Sciatic nerve (tissue), 2 donors: ENCODE measurements at regions not wholly inside any gene's neighbourhood (a gene's known extent, or its start where the extent isn't known, plus 50 kb on each side); places are given as distances from the start of the nearest gene placed in this dataset.

ENCODE experiments used
- ATAC-seq: fragments of 200-7000 bp; cut with Tn5 transposase; one replicate; pipeline ENCODE4 v1.9.1; 2020; ENCODE audit warnings: mild to moderate bottlenecking, moderate library complexity
- DNase-seq: peaks from one replicate; pipeline ENCODE4 v3.0.0-alpha.2; 2020; ENCODE audit warnings: low spot score
- intact Hi-C: fragments of 100-400 bp; cut with DNase I; formaldehyde crosslinking; loops from one replicate; pipeline ENCODE4 v1.14.2; 2022
- donor health status: DM: no; HTN: no; CAD: no.
- donor health status: DM: no; HTN: no; CAD: no.

DNA sequence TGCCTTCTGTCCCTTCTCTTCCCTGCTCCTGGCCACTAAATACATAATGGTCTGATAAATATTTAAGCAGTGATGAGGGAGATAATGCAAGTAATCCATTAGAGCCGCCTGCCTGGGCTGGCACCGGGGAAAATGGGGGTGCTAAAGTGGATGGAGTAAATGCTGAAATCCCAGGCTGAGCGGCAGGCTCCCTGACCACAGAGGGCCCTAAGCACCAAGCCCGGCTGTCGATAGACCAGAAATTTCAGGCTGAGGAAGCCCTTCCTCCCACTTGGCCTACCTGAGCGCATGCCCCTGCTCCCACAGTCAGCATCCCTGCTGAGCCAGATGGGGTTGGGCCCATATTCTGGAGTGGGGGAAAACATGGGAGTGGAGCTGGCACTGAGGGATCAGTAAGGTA lies 197.5 kb upstream of the SKOR2 start:
- intact Hi-C loops, result no loop called here
- DNase-seq (no peak), ATAC-seq (no peak)

DNA sequence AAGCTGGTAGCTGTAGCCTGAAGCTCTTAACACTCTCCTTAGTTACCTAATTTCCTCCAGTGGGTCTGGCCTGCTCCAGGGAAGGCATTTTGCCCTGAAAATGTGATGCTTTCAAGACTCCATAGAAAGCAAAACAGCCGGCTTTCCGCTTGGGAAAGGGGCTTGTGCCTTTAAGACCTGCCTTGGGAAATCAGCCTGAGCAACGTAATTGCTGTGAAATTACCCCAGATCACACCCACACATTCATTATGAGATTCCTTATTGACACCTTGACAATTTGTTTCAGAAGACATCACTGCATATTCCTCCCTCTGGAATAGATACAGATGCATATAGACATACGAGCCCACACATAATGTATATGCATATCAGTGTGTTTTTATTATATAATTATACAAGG lies 190.5 kb upstream of the SKOR2 start:
- ATAC-seq (no peak), DNase-seq (no peak)
- intact Hi-C loops, result no loop called here

DNA sequence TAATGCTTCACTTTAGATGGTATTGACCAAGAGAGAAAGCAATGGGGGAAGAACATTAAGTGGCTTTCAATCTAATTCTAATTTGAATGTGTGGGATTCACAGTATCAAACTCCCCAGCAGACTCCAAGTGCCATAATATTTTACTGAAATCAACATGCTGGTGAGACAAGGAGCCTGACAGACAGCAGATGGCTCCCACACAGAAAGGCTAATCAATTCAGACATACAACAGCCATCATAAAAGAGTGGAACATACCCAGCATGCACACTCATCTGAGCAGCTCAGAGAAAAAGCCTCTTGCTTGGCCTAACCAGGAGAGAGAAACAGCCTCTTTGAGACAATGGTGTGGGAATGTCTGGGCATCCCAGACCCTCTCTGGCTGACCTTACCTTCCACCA lies 186.5 kb upstream of the SKOR2 start:
- intact Hi-C loops, result no loop called here
- no peak for DNase-seq
- no peak for ATAC-seq

DNA sequence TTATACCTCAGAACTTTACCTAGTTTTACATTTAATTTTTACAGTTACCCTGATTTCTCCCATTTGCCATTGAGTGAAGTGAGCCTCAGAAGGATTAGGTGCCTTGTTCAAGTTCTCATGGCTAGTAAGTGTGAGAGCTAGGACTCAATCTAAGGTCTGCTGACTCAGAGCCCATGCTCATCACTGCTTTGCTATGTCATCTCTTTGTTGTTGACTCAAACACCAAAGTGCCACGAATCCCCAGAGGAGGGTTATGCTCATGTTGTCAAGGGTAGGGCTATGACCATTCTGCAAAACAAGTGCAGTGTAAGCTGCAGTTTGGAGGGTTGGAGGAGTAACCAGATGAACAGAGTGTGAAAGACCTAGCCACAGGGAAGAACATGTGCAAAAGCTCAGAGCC lies 185.4 kb upstream of the SKOR2 start:
- intact Hi-C loops, result no loop called here
- DNase-seq, result no peak
- no peak for ATAC-seq

DNA sequence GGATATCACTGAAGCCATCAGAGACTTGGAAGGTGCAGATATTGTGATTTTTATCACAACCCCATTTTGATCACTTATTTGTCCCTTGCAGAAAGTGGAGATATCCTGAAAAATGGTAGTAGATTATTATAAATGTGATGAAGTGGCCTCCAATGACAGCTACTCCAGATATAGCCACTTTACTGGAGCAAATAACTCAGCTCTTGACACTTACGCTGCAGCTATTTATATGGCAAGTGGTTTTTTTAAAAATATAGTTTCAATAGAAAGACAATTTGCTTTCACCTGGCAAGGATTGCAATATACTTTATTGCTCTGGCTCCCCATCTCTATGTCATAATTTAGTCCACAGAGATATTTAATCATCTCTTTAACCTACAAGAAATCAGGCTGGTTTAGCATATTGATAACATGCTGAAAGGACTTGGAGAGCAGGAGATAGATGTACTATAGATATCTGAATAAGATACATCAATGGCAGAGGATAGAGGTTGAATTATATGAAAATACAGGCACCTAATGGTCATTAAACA lies 182.8 kb upstream of the SKOR2 start:
- intact Hi-C loops, result no loop called here
- DNase-seq (no peak), ATAC-seq (no peak)

DNA sequence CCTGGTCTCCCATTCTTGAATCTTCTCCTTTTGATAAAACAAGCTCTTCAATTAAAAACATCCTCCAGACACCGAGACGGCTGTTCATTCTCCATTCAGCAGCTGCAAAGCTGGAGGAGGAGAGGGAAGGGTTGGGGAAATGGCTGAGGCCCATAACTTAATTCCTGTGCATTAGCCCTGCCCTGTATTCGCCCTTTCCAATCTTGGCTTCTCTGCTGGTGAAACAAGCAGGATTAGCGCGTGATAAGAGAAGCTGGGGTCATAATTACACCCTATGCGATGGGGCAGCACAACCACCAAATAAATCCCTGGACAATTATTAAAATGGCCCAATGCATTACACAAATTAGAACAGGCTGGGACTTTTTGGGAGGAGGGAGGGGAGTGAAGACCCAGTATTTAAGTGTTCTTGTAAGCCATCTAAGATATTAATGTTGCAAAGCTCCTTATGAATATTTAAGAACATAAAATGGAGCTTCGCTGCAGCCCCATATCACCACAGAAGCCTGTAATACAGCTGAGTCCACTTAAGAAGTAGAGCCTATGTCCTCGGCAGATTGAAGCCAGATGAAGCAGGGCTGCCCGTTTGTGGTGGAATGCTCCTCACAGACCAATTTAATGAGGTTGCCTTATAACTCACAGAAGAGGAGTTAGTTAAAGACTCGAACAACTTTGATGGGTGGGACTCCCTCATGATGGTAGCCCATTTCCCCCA lies 176.6 kb upstream of the SKOR2 start:
- DNase-seq (no peak), ATAC-seq (no peak)
- intact Hi-C loops, result no loop called here

DNA sequence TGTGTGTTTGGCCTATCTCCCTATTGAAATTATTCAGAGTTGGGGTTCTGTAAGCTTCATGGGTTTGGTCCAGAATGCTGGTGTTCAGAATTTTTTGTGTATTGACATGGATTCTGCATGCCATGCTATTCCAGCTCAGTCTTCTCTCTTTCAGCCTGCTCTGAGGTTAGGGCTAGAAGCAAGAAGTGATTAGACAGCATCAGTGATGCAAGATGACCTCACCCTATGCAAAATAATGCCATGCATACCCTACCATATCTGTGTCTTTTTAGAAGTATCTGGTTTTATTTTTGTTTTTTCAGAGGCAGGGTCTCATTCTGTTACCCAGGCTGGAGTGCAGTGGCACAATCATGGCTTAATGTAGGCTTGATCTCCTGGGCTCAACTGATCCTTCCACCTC lies 175.6 kb upstream of the SKOR2 start:
- ATAC-seq (no peak), DNase-seq (no peak)
- intact Hi-C loops, result no loop called here

DNA sequence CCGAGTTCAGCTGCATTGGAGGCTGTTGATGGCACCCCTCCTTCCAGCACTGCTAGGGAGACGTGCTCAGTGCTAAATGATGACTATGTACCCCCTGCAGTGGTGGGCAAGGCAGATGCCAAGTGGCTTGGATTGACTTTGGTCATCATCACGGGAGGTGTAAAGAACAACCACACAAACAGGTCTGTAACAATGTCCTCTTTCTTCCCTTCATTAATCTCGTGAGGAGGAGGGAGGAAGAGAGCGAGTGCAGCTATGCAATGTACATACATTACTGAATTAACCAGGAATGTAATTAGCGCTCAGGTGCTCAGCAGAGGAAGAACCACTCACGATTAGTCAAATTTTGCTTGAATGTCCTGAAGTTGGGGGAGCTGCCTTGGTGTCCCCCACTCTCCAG lies 173.9 kb upstream of the SKOR2 start:
- DNase-seq (no peak), ATAC-seq (no peak)
- intact Hi-C loops, result no loop called here

DNA sequence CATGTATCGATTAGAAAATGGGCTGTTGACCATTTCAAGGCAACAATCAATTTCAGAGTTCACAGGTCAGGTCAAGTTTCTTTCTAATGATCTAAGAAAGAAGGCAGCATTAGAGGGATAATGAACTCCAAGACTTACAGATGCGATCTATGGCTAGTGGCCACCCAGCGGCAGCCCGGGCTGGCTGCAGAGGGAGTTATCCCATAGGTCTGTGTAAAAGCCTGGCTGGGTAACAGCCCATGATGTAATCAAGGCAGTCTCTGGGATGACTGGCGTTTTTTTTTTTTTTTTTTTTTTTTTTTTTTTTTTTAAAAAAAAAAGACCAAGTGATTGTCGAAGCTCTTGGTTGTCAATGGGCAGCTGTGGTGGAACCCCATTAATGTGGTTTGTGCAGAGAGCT lies 171.1 kb upstream of the SKOR2 start:
- intact Hi-C loops, result no loop called here
- DNase-seq (no peak), ATAC-seq (no peak)

DNA sequence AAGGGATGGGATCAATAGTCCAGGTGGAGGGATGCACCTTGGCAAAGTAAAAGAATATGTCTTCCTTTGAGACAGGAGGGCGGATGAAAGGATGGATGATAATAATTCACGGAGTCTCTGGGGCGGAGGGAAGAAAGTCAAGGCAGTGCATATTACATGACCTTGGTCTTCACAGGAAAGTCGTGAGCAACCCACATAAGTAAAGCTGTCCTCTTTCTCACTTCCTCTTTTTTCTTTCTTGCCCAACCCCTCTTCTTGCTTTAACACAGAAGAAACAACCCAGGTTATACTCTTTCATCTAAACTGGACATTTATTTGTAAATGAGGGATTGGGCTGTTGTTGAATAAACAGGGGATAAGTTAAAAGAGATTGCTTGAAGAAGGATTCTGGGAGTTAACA lies 168.7 kb upstream of the SKOR2 start:
- intact Hi-C loops, result no loop called here
- no peak for DNase-seq
- ATAC-seq, result no peak

DNA sequence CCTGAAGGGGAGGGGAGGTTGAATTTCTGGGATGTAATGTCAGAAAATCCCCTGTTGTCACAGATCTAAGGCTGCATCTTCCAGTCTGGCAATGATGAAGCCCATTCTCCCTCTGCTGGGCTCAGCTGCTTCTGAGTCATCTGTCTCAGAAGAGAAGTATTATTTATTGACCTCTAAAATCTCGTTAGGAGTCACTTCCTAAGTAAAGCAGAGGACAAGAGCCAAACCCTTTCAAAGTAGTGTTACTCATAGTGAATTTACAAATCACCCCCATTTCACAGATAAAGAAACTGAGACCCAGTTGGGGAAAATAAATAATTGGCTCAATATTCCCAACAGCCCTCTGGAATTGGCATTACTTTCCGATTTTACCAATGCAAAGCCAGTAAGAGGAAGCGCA lies 167.3 kb upstream of the SKOR2 start:
- peak; percentile 52 for ATAC-seq
- intact Hi-C loops, result no loop called here
- DNase-seq, result no peak

DNA sequence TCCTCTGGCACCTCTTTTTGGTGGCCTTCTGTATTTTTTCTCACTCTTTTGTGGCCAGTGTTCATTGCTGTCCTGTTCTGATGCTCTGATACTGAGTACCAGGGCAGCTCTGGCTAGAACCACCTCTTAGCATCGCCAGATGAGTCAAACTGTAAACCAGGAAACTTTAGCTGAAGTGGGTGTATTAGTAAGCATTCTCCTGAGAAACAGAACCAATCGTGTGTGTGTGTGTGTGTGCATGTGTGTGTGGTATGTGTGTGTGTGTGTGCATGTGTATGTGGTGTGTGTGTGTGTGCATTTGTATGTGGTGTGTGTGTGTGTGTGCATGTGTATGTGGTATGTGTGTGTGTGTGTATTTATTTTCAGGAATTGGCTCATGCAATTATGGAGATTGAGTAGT lies 166.3 kb upstream of the SKOR2 start:
- intact Hi-C loops, result no loop called here
- peak; percentile 55 for ATAC-seq

DNA sequence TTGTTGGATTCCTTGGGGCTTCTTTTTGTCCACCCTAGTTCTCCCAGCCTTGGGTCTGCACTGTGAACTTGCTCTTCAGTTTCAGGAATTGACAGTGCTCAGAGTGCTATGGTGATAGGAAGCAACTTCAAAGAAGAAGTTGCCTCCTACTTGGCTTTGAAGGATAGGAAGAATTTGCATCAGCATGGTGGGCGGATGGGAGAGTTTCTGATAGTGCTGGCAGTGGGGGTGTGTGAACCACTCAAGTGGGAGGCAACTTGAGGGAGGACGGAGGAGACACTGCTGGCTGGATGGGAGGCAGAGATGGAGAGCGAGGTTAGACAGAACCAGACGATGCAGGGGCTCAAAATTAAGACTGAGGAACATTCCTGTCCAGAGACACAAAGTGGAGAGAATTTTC lies 164.4 kb upstream of the SKOR2 start:
- DNase-seq (no peak), ATAC-seq (no peak)
- intact Hi-C loops, result no loop called here

More for the DNA sequence above, 166.3 kb upstream of the SKOR2 start:
- no peak for DNase-seq

DNA sequence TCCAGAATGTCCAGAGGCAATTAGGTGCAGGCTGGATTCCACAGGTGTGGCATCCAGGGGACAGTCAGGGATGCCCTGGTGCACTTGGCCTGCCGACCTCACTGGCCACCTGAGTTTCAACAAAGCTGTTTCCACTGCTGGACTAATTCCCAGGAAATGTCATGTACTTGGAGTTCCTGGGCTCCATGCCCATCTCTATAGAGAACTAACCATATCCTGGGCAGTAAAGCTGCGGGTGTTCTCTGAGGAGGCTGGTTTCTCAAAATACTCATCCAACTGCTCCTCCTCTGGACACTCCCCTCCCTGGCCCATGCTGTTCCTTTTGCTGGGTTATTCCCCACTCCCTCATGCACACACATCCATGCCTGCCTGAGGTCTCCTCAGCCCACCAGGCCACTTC lies 161.9 kb upstream of the SKOR2 start:
- no peak for DNase-seq
- intact Hi-C loops, result no loop called here
- ATAC-seq, result no peak

DNA sequence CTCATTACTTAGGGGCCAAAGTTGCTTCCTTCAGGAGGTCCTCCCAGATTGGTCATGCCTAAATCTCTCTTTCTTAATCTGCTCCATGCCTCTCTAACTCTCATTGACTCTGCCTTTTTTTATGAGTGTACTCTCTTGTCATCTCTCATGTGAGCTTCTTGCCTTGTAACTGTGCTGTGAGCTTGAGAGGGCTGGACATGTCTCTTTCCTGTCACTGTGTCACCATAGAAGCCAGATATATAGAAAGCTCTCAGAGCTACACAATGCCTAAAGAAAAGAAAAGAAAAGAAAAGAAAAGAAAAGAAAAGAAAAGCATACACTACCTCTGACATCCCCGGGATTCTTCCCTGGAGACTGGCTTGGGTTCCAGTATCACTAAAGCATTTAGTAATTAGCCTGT lies 161.5 kb upstream of the SKOR2 start:
- ATAC-seq, result no peak
- intact Hi-C loops, result no loop called here
- no peak for DNase-seq

DNA sequence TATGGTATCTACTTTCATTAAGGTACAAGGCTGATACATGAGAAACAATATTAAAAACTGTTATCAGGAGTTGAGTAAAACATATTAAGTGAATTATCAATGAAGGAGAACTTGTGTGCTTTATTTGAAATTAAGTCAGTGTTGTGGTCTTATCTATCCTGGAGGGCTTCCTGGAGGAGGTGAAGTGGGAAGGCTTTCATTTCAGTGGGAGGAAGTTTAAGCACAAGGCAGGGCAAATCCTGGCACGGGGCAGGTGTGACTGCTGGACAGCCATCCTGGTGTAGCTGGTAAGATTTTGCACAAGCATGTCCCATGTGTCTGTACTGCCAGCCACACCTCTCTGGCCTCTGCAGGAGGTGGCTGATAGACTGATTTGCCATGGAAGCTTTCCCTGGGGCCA lies 159.7 kb upstream of the SKOR2 start:
- ATAC-seq, result no peak
- no peak for DNase-seq
- intact Hi-C loops, result no loop called here

DNA sequence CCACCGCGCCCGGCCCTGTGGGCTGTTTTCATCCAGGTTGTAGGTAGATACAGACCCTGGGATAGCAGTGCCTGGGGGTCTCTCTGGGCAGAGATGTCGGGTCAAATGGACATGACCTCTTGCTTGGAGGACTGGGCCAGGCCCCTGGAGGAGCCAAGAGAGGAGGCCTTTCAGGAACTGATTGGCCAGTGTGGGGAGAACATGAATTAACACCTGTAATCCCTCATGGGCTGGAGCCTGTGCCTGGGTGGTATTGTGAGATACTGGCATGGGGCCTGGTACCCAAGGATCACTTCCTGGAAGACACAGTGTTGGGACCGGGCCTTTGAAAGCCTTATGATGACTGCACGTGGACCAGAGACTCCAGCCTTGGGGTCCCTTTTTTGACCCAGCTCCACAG lies 158.7 kb upstream of the SKOR2 start:
- intact Hi-C loops, result no loop called here
- ATAC-seq (no peak), DNase-seq (no peak)

DNA sequence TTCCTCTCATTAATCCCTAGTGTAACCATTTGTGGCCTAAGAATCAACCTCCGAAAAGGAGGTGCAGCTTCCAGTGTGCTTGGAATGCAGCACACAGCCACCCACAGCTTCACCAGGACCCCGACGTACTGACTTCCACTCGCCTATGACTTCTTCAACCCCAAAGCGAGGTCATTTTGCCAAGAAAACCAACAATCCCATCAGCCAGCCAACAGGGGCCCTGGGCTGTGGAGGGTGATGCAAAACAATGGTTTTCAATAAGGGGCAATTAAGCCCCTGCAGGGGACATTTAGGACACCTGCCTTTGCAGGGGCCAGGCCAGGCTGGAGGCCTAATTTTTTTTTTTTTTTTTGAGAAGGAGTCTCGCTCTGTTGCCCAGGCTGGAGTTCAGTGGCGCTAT lies 158.1 kb upstream of the SKOR2 start:
- DNase-seq (no peak), ATAC-seq (no peak)
- intact Hi-C loops, result no loop called here

DNA sequence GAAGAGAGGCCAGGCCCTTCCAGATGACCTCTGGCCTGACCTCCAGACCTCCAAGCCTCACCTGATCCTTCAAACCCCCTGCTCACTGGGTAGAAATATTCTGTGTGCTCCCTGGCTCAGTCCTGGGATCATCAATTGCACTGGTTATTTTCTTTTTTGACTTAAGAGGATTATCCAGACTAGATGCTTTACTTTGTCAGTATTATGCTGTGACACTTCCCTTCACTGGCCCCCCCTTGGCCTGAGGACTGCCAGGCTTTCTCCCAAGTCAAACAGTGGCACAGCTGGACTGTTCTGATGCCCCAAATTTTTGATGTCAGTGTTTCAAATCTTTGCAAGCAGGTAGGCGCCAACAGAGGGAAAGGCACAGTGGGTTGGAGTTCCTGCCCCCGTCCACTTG lies 156.3 kb upstream of the SKOR2 start:
- intact Hi-C loops, result no loop called here
- no peak for ATAC-seq

DNA sequence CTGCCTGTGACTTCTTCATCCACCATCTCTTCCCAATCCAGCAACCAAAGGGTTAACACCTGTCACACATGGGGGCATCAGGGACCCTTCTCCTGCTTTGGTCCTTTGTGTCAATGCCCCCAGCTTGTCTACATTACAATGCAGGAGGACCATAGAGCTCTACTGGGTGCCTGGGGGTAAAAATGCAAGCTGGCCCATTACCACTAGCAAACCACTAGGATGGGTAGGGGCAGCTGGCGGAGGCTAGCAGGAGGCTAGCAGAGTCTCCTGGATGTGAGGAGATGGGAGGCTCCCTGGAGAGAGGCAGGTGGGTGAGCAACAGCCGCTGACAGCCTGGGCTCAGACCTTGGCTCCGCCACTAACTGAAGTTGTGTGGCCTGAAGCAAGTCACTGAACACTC lies 153.4 kb upstream of the SKOR2 start:
- intact Hi-C loops, result no loop called here
- DNase-seq (no peak), ATAC-seq (no peak)

More for the DNA sequence above, 156.3 kb upstream of the SKOR2 start:
- no peak for DNase-seq

DNA sequence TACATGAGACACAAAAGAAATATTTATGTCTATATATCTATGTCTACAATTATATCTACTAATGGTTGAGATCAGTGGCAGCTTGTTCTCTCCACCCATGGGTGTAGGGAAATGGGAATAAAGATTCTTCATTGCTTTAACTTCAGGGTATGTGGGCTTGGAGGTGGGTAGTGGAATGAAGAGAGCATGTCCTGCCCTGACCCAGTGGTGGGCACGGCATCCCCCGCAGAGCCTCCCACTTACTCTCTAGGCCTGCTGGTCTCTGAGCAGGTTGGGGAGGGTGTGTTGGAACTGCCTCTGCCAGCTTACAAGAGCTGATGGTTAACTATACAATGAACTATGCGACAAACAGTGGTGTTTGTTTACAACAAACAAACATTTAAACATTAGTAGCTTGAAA lies 152.5 kb upstream of the SKOR2 start:
- intact Hi-C loops, result no loop called here
- no peak for DNase-seq
- no peak for ATAC-seq
